Ishikawa (cell line): ENCODE measurements at regions not wholly inside any gene's neighbourhood (a gene's known extent, or its start where the extent isn't known, plus 50 kb on each side); places are given as distances from the start of the nearest gene placed in this dataset.

ENCODE experiments used
- CEBPB ChIP-seq: IDR thresholded peaks from 2 replicates; pipeline ENCODE4 v1.6.1; 2012
- CREB1 ChIP-seq: IDR thresholded peaks from 2 replicates; pipeline ENCODE4 v1.6.1; 2012; ENCODE audit warnings: low read depth
- EGR1 ChIP-seq: IDR thresholded peaks from 2 replicates; pipeline ENCODE4 v1.6.1; 2012
- EP300 ChIP-seq: IDR thresholded peaks from 2 replicates; pipeline ENCODE4 v1.6.1; 2012; ENCODE audit warnings: borderline replicate concordance
- FOXM1 ChIP-seq: IDR thresholded peaks from 2 replicates; pipeline ENCODE4 v1.6.1; 2012; ENCODE audit warnings: low read depth, borderline replicate concordance
- MAX ChIP-seq: IDR thresholded peaks from 2 replicates; pipeline ENCODE4 v1.6.1; 2012
- NFIC ChIP-seq: IDR thresholded peaks from 2 replicates; pipeline ENCODE4 v1.6.1; 2012
- RAD21 ChIP-seq: IDR thresholded peaks from 2 replicates; pipeline ENCODE4 v1.6.1; 2012; ENCODE audit warnings: low read depth
- REST ChIP-seq: IDR thresholded peaks from 2 replicates; pipeline ENCODE4 v1.6.1; 2012; ENCODE audit warnings: low read depth, mild to moderate bottlenecking
- TAF1 ChIP-seq: IDR thresholded peaks from 2 replicates; pipeline ENCODE4 v1.6.1; 2012; ENCODE audit warnings: low read depth, mild to moderate bottlenecking
- TCF12 ChIP-seq: IDR thresholded peaks from 2 replicates; pipeline ENCODE4 v1.6.1; 2012; ENCODE audit warnings: low read depth
- TEAD4 ChIP-seq: IDR thresholded peaks from 2 replicates; pipeline ENCODE4 v1.6.1; 2012
- USF1 ChIP-seq: IDR thresholded peaks from 2 replicates; pipeline ENCODE4 v1.6.1; 2012
- YY1 ChIP-seq: IDR thresholded peaks from 2 replicates; pipeline ENCODE4 v1.6.1; 2012; ENCODE audit warnings: low read depth
- ZBTB7A ChIP-seq: IDR thresholded peaks from 2 replicates; pipeline ENCODE4 v1.6.1; 2012; ENCODE audit warnings: low read depth

- TF ChIP-seq USF1: 0 out of 2 replicates have a peak, but pooled peaks have one; percentile 6
- no peak for TF ChIP-seq RAD21
Measured at GRCh38 chr3:137171834-137172603, 214.2 kb downstream of the IL20RB start.

- TF ChIP-seq TAF1 (no peak), TEAD4 (no peak), TCF12 (no peak), ZBTB7A (no peak), CEBPB (no peak), FOXM1 (no peak), EP300 (no peak), MAX (no peak), USF1 (no peak), YY1 (no peak), CREB1 (no peak), EGR1 (no peak), REST (no peak), NFIC (no peak)
Measured at GRCh38 chr3:137172728-137173127, 214.9 kb downstream of the IL20RB start.

- TF ChIP-seq REST: no peak
- TF ChIP-seq FOXM1: no peak
- TF ChIP-seq TEAD4: no peak
- no peak for TF ChIP-seq EP300
- no peak for TF ChIP-seq TCF12
- TF ChIP-seq RAD21: no peak
- no peak for TF ChIP-seq CEBPB
- TF ChIP-seq NFIC: no peak
- TF ChIP-seq ZBTB7A: no peak
- no peak for TF ChIP-seq MAX
- no peak for TF ChIP-seq CREB1
- no peak for TF ChIP-seq YY1
- TF ChIP-seq EGR1: no peak
- no peak for TF ChIP-seq USF1
- TF ChIP-seq TAF1: no peak
Measured at GRCh38 chr3:137174514-137174913, 216.7 kb downstream of the IL20RB start.

- TF ChIP-seq REST (no peak), CEBPB (no peak), TAF1 (no peak), TEAD4 (no peak), CREB1 (no peak), MAX (no peak), ZBTB7A (no peak)
Measured at GRCh38 chr3:137180220-137180619, 222.4 kb downstream of the IL20RB start.
